Mucosa of descending colon (tissue), 3 donors: ENCODE measurements at regions not wholly inside any gene's neighbourhood (a gene's known extent, or its start where the extent isn't known, plus 50 kb on each side); places are given as distances from the start of the nearest gene placed in this dataset.
"Not testable (repeated sequence)": the region's sequence is repeated elsewhere in the genome, so short reads cannot be mapped to it uniquely, and the experiment has no call there.

Source experiments
- ATAC-seq: fragments of 200-7000 bp; cut with Tn5 transposase; one replicate; pipeline ENCODE4 v1.9.1; 2020; ENCODE audit warnings: mild to moderate bottlenecking, moderate library complexity
- DNase-seq, 3 donors: peaks; one replicate each; pipeline ENCODE4 v3.0.0-alpha.2; 2020
- H3K36me3 ChIP-seq: fragments of 200-600 bp; one replicate; pipeline ENCODE4 v1.8.0; 2021; ENCODE audit warnings: low read depth, mild to moderate bottlenecking
- H3K4me1 ChIP-seq: fragments of 200-600 bp; one replicate; pipeline ENCODE4 v1.8.0; 2021; ENCODE audit warnings: low read depth, mild to moderate bottlenecking
- H3K4me3 ChIP-seq: fragments of 200-600 bp; one replicate; pipeline ENCODE4 v1.8.0; 2021; ENCODE audit warnings: mild to moderate bottlenecking
- H3K9me3 ChIP-seq: fragments of 200-600 bp; one replicate; pipeline ENCODE4 v1.8.0; 2021; ENCODE audit warnings: mild to moderate bottlenecking
- CTCF ChIP-seq: fragments of 200-600 bp; IDR thresholded peaks from one replicate; pipeline ENCODE4 v1.8.0; 2022; ENCODE audit warnings: antibody characterized with exemption, mild to moderate bottlenecking
- intact Hi-C, 2 donors: fragments of 100-400 bp; cut with DNase I in 1 of 2; cut with micrococcal nuclease in 1 of 2; formaldehyde crosslinking; loops; one replicate each; pipeline versions ENCODE4 v1.11.0 to v1.11.1; 2022; cut with DNase I, micrococcal nuclease
- donor health status: DM: no; HTN: no; CAD: no; lungs with moderate emphysema.
- donor health status: DM: no; HTN: no; CAD: no.
- donor health status: DM: no; HTN: yes; CAD: no.

- ATAC-seq (no peak), DNase-seq (no peak)
- H3K36me3 ChIP-seq: no peaks in the 10 kb centered on the region
- no peak for TF ChIP-seq CTCF
- H3K4me3 ChIP-seq: no peak overlapping the region
- H3K9me3 ChIP-seq: peaks cover 23% of the 10 kb centered on the region
- intact Hi-C loops: no loop called here
- H3K4me1 ChIP-seq: no peaks in the 10 kb centered on the region
Observed at GRCh38 chr5:20335978-20336377, 348.0 kb upstream of the CDH18 start.

- intact Hi-C loops: no loop called here
- no peak for TF ChIP-seq CTCF
- ATAC-seq: no peak
Observed at GRCh38 chr5:20331826-20332225, 343.8 kb upstream of the CDH18 start.

GRCh38 chr5:20323323-20323722 is 335.3 kb upstream of the CDH18 start:
- intact Hi-C loops: no loop called here
- Histone ChIP-seq H3K9me3 (peaks cover 31% of the 10 kb centered on the region), H3K4me1 (no peaks in the 10 kb centered on the region), H3K4me3 (no peak overlapping the region), H3K36me3 (no peaks in the 10 kb centered on the region)
- no peak for TF ChIP-seq CTCF
- ATAC-seq: no peak
- no peak for DNase-seq

More at GRCh38 chr5:20331826-20332225, 343.8 kb upstream of the CDH18 start:
- H3K36me3 ChIP-seq: no peaks in the 10 kb centered on the region
- no peak overlapping the region for H3K4me3 ChIP-seq
- DNase-seq: no peak
- no peaks in the 10 kb centered on the region for H3K4me1 ChIP-seq
- H3K9me3 ChIP-seq: peaks cover 19% of the 10 kb centered on the region

GRCh38 chr5:20307391-20307790 is 319.4 kb upstream of the CDH18 start:
- intact Hi-C loops: no loop called here
- no peak for TF ChIP-seq CTCF

GRCh38 chr5:20305463-20305862 is 317.5 kb upstream of the CDH18 start:
- intact Hi-C loops: no loop called here
- no peak overlapping the region for H3K4me3 ChIP-seq
- no peaks in the 10 kb centered on the region for H3K36me3 ChIP-seq
- DNase-seq (no peak), ATAC-seq (no peak)
- no peak for TF ChIP-seq CTCF
- H3K4me1 ChIP-seq: no peaks in the 10 kb centered on the region
- H3K9me3 ChIP-seq: peaks cover 17% of the 10 kb centered on the region

More at GRCh38 chr5:20307391-20307790, 319.4 kb upstream of the CDH18 start:
- H3K4me3 ChIP-seq: no peak overlapping the region
- H3K36me3 ChIP-seq: no peaks in the 10 kb centered on the region
- H3K9me3 ChIP-seq: peaks cover 29% of the 10 kb centered on the region
- no peaks in the 10 kb centered on the region for H3K4me1 ChIP-seq
- ATAC-seq: no peak
- no peak for DNase-seq

- not testable (repeated sequence) for DNase-seq
Observed at GRCh38 chr5:20304570-20304969, 316.6 kb upstream of the CDH18 start.

More at GRCh38 chr5:20304570-20304969, 316.6 kb upstream of the CDH18 start:
- H3K4me1 ChIP-seq, H3K4me3 ChIP-seq, intact Hi-C loops, H3K36me3 ChIP-seq, ATAC-seq: not testable (repeated sequence)
- H3K9me3 ChIP-seq: peaks cover 16% of the 10 kb centered on the region
